ENCODE measurements at regions not wholly inside any gene's neighbourhood (a gene's known extent, or its start where the extent isn't known, plus 50 kb on each side); places are given as distances from the start of the nearest gene placed in this dataset.

DNA sequence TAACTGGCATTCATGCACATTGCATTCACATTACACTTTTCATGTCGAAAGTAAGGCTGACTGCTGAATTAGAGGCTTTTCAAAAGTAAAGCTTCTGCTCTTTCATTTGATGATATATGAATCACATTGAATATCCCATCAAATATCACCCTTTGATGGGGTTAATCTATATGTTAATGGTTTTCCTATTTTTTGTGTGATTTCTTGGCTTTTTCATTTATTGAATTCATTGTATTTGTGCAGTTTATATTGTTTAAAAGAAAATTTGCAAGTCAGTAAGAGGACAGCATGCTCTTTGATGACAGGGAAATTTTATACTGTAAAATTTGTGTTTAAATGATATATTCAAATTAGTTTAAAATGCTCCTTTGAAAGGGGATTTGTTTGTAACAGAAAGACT is 344.1 kb downstream of the PCDH10 start:
- DNase-seq (ENCODE audit: low read depth), result no peak
- TF ChIP-seq CTCF (IDR thresholded peaks at IDR 0.05; ENCODE audit: insufficient read depth, low read depth, low read length, missing control alignments), result no peak
- H3K4me3 ChIP-seq (ENCODE audit: low read depth, low read length), result no peak overlapping the region

DNA sequence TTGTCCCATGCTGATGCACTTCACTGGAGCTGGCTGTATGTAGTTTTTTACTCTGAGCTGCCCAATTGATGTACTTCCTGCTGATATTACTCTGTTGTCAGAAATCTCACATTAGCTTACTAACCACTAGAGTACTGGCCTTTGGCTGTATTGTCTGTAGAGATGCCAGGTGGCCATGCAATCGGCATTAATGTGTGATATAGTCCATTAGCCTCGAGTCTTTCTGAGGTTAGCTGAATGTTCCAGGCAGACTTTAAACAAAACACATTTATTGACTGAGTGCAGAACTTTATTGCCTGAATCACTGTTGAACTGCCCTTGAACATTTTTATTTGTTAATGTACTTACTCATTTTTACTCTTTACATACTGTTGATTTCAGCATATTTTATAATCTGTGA is 335.2 kb downstream of the PCDH10 start:
- no peak overlapping the region for H3K4me3 ChIP-seq (ENCODE audit: low read depth, low read length)
- no peak for TF ChIP-seq CTCF (IDR thresholded peaks at IDR 0.05; ENCODE audit: insufficient read depth, low read depth, low read length, missing control alignments)
- DNase-seq (ENCODE audit: low read depth), result no peak

GRCh38 chr4:133483600-133484246 is 334.6 kb downstream of the PCDH10 start:
- TF ChIP-seq CTCF (IDR thresholded peaks at IDR 0.05; ENCODE audit: insufficient read depth, low read depth, low read length, missing control alignments), result no peak
- DNase-seq (ENCODE audit: low read depth), result no peak
- no peak overlapping the region for H3K4me3 ChIP-seq (ENCODE audit: low read depth, low read length)

GRCh38 chr4:133476063-133476462 is 327.0 kb downstream of the PCDH10 start:
- no peak for DNase-seq (ENCODE audit: low read depth)
- no peak overlapping the region for H3K4me3 ChIP-seq (ENCODE audit: low read depth, low read length)
- no peak for TF ChIP-seq CTCF (IDR thresholded peaks at IDR 0.05; ENCODE audit: insufficient read depth, low read depth, low read length, missing control alignments)

- TF ChIP-seq CTCF (IDR thresholded peaks at IDR 0.05; ENCODE audit: insufficient read depth, low read depth, low read length, missing control alignments), result no peak
- no peak for DNase-seq (ENCODE audit: low read depth)
- H3K4me3 ChIP-seq (ENCODE audit: low read depth, low read length), result no peak overlapping the region
These were observed 325.4 kb downstream of the PCDH10 start for GRCh38 chr4:133474501-133474900.

- H3K4me3 ChIP-seq (ENCODE audit: low read depth, low read length), result no peak overlapping the region
- TF ChIP-seq CTCF (IDR thresholded peaks at IDR 0.05; ENCODE audit: insufficient read depth, low read depth, low read length, missing control alignments), result no peak
- no peak for DNase-seq (ENCODE audit: low read depth)
These were observed 323.1 kb downstream of the PCDH10 start for GRCh38 chr4:133472244-133472643.

DNA sequence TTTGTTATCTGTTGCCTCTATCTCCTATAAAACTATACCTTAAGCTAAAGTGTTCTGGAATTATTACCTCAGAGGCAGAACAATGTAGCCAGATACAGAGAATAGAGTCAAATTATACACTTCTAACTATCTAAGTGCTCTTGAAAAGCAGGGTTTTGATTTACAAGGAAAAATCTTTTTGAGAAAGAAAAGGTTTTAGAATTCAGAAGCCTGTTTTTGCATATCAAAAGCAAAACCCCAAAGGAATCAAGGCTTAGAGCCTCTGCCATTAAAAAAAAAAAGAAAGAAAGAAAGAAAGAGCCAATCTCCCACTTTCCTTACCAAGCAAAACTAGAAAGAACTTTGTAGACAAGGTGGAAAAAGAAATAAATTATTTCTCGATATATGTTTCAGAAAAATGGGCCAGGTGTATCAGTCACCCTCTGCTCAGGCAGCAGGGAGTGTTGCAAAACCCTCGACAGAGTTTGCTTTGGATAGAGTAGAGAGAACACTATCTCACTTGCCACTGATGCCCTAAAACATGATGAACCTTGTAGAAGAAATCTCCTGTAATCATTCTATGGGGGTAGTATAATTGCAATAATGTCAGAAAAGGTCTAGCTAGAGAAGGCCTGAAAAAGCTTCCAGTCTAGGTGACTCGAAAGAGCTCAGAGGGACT is 318.3 kb downstream of the PCDH10 start:
- TF ChIP-seq CTCF (IDR thresholded peaks at IDR 0.05; ENCODE audit: insufficient read depth, low read depth, low read length, missing control alignments), result no peak
- no peak for DNase-seq (ENCODE audit: low read depth)
- no peak overlapping the region for H3K4me3 ChIP-seq (ENCODE audit: low read depth, low read length)

All from GM12865 (cell line).